HepG2 (cell line): ENCODE measurements at regions not wholly inside any gene's neighbourhood (a gene's known extent, or its start where the extent isn't known, plus 50 kb on each side); places are given as distances from the start of the nearest gene placed in this dataset.

Experiments
- HOXA3 ChIP-seq: sonication (generic); formaldehyde crosslinking; IDR thresholded peaks from 2 replicates; pipeline ENCODE4 v1.5.0; 2020; ENCODE audit warnings: missing genetic modification reagents
- NFAT5 ChIP-seq: sonication (generic); formaldehyde crosslinking; IDR thresholded peaks from 2 replicates; pipeline ENCODE4 v1.4.0; 2020; ENCODE audit warnings: missing genetic modification reagents
- NFRKB ChIP-seq: fragments of 450-650 bp; IDR thresholded peaks from 2 replicates; pipeline ENCODE4 v1.6.1; 2017
- NR2F6 ChIP-seq, 2 experiments: IDR thresholded peaks; 2 replicates each; pipeline ENCODE4 v1.6.1; 2016; ENCODE audit warnings: antibody characterized with exemption in 1 of 2, mild to moderate bottlenecking in 1 of 2
- PHF21A ChIP-seq: sonication (generic); formaldehyde crosslinking; IDR thresholded peaks from 2 replicates; pipeline ENCODE4 v1.5.0; 2020; ENCODE audit warnings: mild to moderate bottlenecking, missing genetic modification reagents
- POLR2G ChIP-seq: fragments of 200-400 bp; formaldehyde crosslinking; IDR thresholded peaks from 2 replicates; pipeline ENCODE4 v1.6.1; 2018; ENCODE audit warnings: mild to moderate bottlenecking, low read depth, low read length, moderate library complexity
- PRDM15 ChIP-seq: sonication (generic); formaldehyde crosslinking; IDR thresholded peaks from 2 replicates; pipeline ENCODE4 v1.4.0; 2020; ENCODE audit warnings: missing genetic modification reagents
- RBFOX2 ChIP-seq: fragments of 200-400 bp; formaldehyde crosslinking; IDR thresholded peaks from 2 replicates; pipeline ENCODE4 v1.6.1; 2017; ENCODE audit warnings: low read depth, mild to moderate bottlenecking, low read length
- REST ChIP-seq, 2 experiments: IDR thresholded peaks; 2 replicates each; pipeline ENCODE4 v1.6.1; 2011 to 2012; ENCODE audit warnings: low read length in 2 of 2, borderline replicate concordance in 1 of 2, low read depth in 1 of 2, mild to moderate bottlenecking in 1 of 2, moderate library complexity in 1 of 2
- TBX2 ChIP-seq: sonication (generic); formaldehyde crosslinking; IDR thresholded peaks from 2 replicates; pipeline ENCODE4 v1.5.0; 2020; ENCODE audit warnings: missing genetic modification reagents, mild to moderate bottlenecking, borderline replicate concordance
- TEAD2 ChIP-seq: sonication (generic); formaldehyde crosslinking; IDR thresholded peaks from 2 replicates; pipeline ENCODE4 v1.9.0; 2021; ENCODE audit warnings: missing genetic modification reagents
- ZNF501 ChIP-seq: sonication (generic); formaldehyde crosslinking; IDR thresholded peaks from 2 replicates; pipeline ENCODE4 v1.5.1; 2020; ENCODE audit warnings: mild to moderate bottlenecking, moderate library complexity, missing genetic modification reagents
- ZNF776 ChIP-seq: sonication (generic); formaldehyde crosslinking; IDR thresholded peaks from 2 replicates; pipeline ENCODE4 v1.4.0; 2020; ENCODE audit warnings: mild to moderate bottlenecking, missing genetic modification reagents

GRCh38 chr9:129458663-129459546 is 162.0 kb downstream of the C9orf50 start (continued):
- TF ChIP-seq PRDM15 (CRISPR knock-in tag) (no peak), NFRKB (no peak), POLR2G (peak; percentile 45; the same call in 1 of the 2 replicates), ZNF501 (CRISPR knock-in tag) (peak; percentile 63), NFAT5 (no peak), TEAD2 (CRISPR knock-in tag) (no peak), HOXA3 (no peak), RBFOX2 (peak; percentile 58; the same call in 1 of the 2 replicates), ZNF776 (CRISPR knock-in tag) (0 out of 2 replicates have a peak, but pooled peaks have one; percentile 40), REST (IDR thresholded peaks at IDR 0.05; ENCODE audit: borderline replicate concordance in 1 of 2, low read depth in 1 of 2, low read length in 2 of 2) (no peak), TBX2 (CRISPR knock-in tag) (0 out of 2 replicates have a peak, but pooled peaks have one; percentile 14), PHF21A (CRISPR knock-in tag) (0 out of 2 replicates have a peak, but pooled peaks have one; percentile 36), NR2F6 (IDR thresholded peaks at IDR 0.05) (peak; percentile 23; the same call in 1 of the 2 replicates), NR2F6 (CRISPR knock-in tag; IDR thresholded peaks at IDR 0.05) (no peak)
